HUDEP-2 (cell line): ENCODE measurements at regions not wholly inside any gene's neighbourhood (a gene's known extent, or its start where the extent isn't known, plus 50 kb on each side); places are given as distances from the start of the nearest gene placed in this dataset.

Experiments
- DNase-seq, 76 experiments: peaks; one replicate each; lab custom pipeline; 2025; ENCODE audit not compliant: unreplicated experiment in 76 of 76; lab: John Stamatoyannopoulos, UW

DNA sequence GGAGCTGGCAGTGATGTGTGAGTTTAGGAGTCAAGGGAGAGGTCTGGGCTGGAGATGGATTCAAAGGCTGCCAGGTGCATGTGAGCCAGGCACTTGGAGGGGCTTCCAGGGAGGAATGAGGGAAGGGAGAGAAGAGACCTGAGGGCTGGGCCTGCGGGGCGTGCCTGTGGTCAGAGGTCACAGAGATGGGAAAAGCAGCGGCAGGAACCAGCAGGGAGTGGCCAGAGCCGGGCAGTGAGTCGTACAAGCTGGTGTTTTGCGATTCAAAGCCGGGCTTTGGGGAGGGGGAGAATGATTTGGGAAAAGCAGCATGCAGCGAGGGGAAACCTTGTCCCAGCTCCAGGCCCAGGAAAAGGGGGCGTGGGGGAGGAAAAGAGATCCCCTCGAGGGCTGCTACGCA lies 96.9 kb upstream of the RTL6 start:
- DNase-seq = no peak

DNA sequence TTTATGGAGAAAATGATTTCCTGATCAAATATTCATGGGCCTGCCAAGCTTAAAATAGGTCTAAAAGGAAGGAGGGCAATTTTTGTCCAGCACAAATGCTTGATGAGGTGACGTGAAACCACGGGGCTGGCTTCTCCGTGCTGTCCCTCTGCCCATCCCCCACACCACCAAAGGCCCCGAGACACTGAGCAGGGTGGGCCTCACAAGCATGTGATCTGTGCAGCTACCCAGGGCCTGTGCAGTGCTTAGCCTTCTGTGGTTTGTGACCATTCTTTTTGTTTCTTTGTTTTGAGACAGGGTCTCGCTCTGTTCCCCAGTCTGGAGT lies 94.8 kb upstream of the RTL6 start:
- no peak for DNase-seq

DNA sequence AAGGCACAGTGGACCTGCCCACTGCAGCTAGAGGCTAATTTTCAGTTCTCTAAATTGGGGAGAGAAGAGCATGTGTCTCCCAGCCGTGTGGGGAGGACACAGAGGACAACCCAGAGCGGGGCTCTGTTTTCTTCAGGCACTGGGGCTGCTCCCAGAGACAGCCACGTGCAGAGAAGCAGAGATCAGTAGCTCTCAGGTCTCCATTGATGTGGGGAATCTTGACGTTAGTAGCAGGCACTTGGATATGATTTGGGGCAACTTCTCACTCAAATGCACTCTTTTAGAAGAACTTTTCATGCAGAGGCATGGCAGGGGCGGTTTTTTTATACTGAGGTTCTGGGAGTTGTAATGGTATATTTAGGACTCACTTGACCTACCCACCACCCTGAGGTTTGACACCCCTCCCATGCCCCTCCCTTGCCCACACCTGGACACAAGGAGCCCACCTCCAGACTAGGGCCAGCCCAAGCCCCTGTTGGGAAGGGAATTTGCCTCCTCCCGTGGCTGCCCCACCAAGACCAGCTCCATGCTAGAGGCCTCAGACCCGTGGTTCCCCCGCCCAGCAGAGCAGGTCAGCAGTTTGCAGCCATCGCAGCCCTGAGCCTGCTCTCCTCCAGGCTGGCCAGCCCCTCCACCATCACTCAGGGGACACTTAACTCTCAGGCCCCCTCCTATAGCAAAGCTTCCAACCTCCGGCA lies 94.2 kb upstream of the RTL6 start:
- DNase-seq = no peak

DNA sequence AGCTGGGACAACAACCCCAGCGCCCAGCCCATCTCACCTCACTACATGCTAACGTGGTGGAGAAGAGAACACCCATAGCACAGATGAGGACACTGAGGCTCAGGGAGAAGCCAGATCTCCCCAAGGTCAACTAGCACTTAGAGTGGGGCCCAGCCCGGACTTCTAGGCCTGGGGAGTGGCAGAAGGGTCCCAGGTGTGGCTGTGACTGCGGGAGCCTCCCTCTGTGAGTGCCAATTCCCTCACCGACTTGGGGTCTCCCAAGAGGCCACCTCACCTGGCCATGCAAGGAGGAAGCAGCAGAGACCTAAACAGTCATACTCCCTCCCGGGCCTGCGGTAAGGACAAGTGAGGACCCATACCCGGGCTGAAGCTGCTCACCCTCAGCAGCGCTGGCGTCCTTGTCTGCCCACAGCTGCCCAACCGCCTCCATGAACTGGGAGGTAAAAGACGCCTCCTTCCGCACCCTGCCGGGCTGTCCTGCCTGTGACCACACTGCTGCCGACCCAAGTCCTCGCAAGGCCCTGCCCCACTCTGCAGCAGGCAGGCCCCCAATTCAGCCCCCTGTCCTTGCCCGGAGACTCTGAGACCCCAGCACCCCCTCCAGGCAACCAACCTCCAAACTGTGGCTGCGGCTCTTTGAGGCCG lies 93.2 kb upstream of the RTL6 start:
- DNase-seq = no peak

DNA sequence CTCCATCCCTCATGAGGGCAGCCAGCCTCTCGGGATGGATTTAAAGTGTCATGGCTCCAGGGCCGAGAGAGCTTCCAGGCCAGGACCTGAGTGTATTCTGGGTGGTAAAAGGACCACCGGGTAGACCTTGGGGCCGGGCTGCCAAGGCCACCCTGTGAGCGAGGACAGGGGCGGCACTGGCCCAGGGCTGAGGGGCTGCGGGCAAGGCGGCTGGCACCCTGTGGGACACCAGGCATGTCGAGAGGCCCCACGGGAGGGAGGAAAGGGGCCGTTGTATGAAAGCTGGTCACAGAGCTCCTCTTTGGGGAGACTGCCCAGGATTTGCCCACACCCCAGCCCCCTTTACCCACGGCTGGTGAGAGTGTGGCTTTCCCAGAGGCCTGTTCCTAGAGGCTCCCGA lies 92.3 kb upstream of the RTL6 start:
- no peak for DNase-seq

DNA sequence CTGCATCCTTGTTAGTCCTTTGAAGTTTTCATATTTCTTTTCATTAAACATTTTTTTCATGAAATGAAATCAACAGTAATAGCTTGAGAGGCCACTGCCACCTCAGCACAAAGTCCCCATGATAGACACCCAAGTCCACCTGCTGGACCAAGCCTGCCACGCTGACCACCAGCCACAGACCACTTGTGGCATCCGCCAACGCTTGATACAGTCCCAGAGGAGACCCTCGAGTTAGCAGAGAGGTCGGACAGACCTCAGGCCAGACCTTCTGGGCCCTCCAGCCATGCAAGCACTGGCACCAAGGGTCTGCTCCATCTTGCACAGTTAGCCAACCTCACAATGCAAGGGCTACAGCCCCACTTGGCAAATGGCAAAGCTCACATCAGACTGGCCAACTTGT lies 91.8 kb upstream of the RTL6 start:
- no peak for DNase-seq

DNA sequence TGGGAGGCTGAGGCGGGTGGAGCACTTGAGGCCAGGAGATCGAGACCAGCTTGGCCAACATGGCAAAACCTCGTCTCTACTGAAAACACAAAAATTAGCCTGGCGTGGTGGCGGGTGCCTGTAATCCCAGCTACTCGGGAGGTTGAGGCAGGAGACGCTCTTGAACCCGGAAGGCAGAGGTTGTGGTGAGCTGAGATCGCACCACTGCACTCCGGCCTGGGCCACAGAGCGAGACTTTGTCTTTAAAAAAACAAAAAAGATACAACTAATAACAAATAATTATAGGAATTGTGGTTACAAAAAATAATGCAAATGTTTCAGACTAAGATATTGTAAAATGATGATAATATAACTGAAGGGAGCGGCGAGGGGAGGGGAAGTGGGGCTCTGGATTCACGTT lies 90.3 kb upstream of the RTL6 start:
- DNase-seq = no peak

DNA sequence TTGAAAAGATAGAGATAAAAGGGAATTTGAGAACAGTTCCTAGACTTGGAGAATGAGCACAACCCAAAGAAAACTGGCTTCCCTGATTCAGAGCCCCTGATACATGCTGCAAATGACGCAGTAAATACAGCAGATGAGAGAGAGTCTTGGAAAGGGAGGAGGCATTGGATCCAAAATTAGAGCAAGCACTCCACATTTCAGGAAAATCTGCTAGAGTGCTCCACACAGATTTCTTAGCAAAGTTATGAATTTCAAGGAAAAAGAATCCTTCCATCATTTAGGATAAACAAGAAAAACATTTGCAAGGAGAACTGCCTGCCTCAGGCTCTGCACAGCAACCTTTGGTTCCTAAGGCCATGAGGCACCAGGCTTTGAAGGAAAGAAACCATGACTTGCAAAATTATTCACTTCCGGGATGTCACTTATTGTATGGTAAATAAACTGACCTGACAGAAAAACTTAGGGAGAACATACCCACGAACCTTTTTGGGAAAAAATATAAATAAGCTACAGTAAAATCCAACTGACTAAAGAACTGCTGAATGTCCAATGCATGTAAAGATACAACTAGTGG lies 89.8 kb upstream of the RTL6 start:
- no peak for DNase-seq

DNA sequence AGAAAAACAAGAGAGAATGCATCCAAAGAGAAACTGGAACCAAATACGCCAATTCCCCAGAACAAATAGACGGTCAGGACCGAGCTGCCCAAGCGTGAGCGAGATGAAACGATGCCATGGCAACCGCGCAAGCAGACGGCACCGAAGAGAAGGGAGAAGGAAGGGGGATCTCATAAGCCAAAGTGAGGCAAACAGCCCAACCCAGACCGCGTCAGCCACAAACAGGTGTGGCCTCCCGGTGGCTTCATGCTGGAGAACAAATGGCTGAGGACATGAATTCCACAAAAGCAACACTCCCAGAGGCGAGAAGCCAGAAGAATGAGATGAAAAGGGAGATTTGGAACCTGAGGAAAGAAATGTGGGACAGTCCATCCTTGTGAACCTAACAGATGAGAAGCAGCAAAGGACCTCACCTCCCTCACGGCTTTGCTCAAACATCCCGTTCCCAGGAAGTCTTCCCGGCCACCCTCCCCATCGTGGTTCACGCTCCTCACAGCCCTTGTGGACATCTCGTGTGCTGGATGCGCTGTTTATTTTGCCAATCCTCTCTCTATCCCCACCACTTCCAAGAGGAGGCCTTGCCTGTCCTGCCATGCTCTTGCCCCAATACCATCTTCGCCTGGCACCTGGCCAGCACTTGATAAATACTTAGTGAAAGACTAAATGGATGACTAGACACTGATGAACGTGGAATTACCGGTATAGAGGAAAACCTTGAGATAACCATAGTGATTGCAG lies 89.1 kb upstream of the RTL6 start:
- DNase-seq = no peak

DNA sequence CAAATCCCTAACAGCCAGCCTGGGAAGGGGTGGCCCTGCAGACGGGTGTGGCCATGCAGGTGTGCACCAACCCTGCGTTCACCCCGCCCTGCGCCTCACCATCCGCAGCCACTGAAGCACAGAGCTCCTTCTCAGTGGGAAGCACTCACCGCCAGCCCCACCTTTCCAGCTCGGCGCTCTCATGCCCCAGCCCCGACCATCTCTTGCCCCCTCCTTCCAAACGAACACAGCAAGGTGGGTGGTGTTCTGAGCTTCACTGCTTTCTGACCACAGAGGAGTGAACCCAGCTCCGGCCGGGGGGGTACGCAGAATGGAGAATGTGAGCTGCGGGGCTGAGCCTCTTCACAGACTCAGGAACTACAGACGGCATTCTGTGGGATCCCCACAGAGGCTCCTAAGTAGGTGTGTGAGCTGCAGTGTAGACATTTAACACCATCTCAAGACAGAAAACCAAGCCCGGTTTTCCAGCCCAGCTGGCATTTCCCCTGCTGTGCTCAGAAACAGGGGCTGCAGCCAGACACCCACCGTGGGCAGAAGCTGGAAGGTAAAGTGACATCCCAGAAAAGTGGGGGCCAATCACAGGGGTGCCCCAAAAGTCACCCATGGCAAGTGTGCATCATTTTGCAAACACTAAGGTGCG lies 88.4 kb upstream of the RTL6 start:
- no peak for DNase-seq

DNA sequence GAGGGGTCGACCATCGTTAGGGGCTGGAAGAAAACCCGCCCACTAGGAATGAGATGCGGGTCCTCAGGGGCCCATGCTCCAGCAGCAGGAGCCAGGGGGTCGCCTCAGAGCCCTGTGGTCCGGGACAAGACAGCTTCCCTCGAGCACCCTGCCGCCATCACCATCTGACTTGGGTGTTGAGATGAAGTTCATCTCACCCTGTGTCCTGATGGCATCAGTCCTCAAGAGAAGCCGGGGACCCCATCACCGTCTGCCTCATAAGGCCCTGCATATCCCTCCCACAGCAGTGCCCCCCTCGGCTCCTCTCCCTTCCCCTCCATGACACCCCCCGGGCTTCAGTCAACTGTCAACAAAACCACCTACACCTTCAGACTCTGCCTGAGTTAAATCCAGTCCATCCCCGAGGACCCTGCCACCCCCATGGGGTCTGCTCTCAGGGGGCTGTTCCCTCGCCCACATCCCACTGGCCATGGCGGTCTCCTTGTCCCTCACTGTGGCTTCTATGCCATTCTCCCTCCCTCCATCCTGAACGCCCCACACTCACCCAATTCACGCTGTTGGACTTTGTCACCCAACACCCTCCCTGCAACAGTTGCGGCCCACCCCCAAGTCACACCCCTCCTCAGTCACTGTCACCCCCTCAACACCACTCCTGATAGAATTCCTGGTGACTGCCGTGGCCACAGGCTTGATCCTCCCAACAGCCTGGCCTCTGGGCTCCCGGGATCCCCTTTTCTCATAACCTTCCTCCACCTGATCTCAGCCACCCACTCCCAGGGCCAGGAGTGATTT lies 87.7 kb upstream of the RTL6 start:
- no peak for DNase-seq

DNA sequence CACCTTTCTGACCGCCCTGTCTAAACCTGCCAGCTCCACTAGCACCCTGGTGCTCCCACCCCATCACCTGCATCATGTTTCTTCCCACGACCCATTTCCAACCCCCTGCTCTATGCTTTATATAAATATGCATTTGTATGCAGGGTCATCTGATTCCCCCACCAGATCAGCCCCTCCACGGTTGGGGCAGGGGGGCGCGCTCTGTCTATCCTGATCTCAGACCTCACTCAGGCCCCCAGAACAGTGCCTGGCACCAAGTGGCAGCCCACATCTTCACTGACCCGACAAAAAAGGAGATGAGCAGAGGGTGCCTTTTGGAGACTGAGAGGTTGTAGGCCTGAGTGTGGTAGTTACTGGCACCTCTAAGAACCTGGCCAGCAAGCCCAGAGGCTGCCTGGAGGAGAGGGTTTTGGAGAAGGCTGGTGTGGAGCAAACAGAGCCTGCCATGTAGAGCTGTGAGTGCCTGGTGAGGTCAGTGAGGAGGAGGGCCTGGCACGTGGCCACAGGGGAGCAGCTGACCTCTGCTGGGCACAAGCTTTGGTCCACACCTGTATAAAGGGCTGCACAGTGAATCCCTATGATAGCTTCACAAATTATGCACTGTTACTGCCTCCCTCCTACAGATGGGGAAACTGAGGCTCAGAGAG lies 86.3 kb upstream of the RTL6 start:
- no peak for DNase-seq

DNA sequence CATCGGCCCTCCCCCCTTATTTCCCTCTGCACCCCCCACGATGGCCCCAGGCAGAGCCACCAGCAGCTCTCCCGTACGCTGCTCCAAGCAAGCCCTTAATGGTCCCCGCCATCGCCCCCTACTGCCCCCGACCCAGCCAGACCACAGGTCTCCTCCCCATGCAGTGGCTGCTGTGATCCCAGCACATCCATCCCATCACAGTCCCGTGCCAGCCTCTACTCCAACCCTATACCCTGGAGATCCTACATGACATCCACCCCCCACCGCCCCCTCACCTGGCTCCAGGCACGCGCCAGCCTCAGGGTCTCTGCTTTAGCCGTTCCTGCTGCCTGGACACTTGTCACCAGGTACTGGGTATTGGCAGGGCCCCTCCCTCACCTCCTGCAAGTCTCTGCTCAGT lies 85.8 kb upstream of the RTL6 start:
- DNase-seq = no peak

DNA sequence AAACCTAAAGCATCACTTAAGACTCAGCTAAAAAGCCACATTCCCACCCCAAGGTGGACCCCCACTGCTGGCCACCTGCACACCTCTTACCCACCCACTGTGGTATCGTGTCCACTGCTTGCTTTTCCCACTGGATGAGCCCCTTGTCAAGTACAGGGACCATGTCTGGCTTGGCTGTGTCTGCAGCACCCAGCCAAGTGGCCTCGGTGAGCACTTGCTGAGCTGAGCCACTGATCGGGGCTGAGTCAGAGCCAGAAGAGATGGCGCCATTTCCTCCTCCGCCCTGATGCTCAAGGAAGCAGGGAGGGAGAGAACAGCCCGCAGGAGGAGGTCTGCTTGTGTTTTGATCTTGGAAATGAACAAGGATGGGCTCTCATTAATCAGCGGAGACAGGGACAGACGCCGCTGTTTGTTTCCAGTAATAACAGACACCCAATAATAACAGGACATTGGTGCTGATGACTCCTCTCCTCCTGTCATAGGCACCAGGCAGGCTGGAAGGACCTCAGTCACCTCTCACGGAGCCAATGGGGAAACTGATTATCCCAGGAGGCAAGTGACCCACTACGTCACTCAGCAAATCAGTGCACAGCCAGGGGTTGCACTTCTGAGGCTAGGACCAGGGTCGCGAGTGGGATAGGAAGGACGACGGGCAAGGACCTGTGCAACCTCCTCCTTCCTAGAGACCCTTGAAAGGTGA lies 85.2 kb upstream of the RTL6 start:
- DNase-seq = no peak

DNA sequence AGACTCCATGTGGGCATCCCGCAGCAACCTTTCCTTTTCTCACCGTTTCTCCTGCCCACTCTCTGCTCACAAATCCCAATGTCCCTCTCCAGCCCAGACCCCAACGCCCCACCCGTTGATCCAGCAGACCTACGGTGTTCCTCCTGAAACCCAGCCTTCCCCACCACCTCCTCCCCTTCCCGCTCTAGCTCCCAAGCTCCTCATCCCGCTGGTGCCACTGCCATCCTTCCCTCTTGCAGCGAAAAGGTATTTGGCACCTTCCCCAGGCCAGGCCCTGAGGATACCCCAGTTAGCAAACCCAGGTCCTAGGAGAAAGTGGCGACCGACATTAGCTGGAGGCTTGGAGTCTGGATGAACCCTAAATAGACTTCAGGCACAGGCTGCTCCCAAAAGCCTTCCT lies 84.0 kb upstream of the RTL6 start:
- DNase-seq = no peak

DNA sequence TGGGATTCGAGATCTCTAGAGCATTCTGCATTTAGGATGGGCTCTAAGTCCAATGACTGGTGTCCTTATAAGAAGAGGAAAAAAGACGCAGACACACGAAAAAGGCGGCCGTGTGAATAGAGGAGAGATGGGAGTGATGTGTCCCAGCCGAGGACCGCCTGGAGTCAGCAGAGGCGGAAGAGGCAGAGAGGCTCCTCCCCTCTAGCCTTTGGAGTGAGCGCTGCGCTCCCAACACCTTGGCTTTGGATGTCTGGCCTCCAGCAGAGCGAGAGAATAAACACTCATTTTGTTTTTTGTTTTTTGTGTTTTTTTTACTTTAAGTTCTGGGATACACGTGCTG lies 83.0 kb upstream of the RTL6 start:
- no peak for DNase-seq

DNA sequence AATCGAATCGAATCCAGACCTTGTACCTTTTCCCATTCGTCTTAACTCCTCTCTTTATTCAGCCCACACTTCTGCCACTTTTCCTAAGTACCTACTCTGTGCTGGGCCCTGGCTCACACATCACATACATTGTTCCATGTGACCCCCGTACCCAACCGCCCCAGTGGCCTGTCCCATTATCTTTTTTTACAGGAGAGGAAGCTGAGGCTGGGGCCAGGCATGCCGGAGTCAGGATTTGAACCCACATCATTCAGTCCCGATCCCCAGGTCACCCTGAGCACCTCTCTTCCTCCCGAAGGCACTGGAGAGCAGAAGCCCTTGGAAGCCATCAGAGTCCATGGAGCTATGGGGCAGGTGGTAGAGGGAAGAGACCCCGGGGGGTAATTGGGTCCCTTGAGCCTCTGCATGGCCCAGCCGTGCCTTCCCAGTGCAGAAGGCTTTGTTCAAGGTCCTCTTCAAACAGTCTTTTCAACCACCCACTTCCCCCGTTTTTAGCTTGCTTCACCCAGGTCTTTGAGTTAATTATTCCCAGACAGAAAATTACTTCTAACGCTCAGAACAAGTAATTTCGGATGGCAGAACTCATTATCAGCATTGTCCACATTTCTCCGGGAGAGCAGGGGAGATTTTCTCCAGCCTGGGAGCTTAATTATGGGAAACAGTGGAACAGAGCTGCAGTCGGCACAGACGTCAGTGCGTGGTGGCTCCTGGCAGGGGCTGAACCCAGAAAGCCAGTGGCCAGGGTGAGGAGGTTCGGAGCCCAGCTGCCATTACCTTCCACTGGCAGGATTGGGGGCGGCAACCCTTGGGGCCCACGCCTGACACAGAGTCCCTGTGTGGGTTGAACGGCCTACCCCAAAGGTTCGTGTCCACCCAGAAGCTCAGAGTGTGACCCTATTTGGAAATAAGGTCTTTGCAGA lies 82.4 kb upstream of the RTL6 start:
- no peak for DNase-seq

DNA sequence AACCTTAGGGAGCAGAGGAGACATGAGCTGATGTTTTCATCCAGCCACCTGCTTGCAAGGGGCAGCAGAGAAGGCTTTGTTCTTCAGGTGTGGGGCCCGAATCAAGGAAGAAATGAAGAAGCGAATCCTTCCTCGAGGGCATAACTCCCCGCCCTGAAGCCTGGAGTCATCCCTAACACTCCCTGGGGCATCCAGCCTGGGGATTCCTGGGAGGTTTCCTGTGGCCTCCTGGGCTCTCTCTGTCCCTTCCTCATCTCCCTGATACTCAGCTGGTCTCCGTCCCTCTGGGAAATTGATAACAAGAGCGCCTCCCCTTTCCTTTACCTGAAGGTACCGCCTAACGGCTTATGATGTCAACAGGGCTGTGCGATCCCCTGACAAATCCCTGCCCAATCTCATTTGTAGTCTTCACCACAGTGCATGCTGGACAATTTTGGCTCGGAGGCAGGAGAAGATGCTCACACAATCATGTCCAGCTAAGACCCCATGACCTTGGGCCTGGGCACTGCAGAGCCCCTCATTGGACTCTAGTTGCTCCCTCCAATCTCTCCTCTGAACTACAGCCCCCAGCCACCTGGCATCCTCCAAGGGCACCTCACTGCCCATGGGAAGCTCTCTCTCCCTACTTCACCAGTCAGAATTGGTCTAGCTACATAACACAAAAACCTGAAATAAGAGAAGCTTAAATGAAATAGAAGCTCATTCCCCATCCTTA lies 80.6 kb upstream of the RTL6 start:
- DNase-seq = no peak
